ENCODE measurements at regions not wholly inside any gene's neighbourhood (a gene's known extent, or its start where the extent isn't known, plus 50 kb on each side); places are given as distances from the start of the nearest gene placed in this dataset.
"Not testable (repeated sequence)": the region's sequence is repeated elsewhere in the genome, so short reads cannot be mapped to it uniquely, and the experiment has no call there.

- Histone ChIP-seq H3K27me3 (replicated peaks) (no peaks in the 10 kb centered on the region), H3K27ac (no peak overlapping the region), H3K4me1 (replicated peaks) (peaks cover 16% of the 10 kb centered on the region), H3K36me3 (no peaks in the 10 kb centered on the region), H3K9me3 (replicated peaks) (peaks cover 4% of the 10 kb centered on the region; the same call in 1 of the 2 replicates), H3K4me3 (no peak overlapping the region)
- DNase-seq (ENCODE audit: low read depth in 1 of 2, low spot score in 2 of 2), result no peak
Measured at GRCh38 chr6:106875782-106876321, 98.7 kb downstream of the CD24 start.

DNA sequence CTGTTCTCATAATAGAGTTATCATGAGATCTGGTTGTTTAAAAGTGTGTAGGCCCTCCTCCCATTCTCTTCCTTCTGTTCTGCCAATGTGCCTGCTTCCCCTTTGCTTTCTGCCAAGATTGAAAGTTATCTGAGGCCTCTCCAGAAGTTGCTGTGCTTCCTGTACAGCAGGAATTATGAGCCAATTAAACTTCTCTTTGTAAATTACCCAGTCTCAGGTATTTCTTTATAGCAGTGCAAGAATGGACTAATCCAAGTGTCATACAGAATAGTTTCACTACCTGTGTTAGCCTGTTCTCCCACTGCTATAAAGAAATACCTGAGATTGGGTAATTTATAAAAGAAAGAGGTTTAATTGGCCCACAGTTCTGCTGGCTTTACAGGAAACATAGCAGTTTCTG, 100.0 kb downstream of the CD24 start:
- Histone ChIP-seq H3K9me3 (replicated peaks) (peaks cover 4% of the 10 kb centered on the region; the same call in 1 of the 2 replicates), H3K27ac (no peak overlapping the region), H3K27me3 (replicated peaks) (no peaks in the 10 kb centered on the region), H3K36me3 (no peaks in the 10 kb centered on the region), H3K4me1 (replicated peaks) (peaks cover 27% of the 10 kb centered on the region), H3K4me3 (no peak overlapping the region)
- no peak for DNase-seq (ENCODE audit: low read depth in 1 of 2, low spot score in 2 of 2)

DNA sequence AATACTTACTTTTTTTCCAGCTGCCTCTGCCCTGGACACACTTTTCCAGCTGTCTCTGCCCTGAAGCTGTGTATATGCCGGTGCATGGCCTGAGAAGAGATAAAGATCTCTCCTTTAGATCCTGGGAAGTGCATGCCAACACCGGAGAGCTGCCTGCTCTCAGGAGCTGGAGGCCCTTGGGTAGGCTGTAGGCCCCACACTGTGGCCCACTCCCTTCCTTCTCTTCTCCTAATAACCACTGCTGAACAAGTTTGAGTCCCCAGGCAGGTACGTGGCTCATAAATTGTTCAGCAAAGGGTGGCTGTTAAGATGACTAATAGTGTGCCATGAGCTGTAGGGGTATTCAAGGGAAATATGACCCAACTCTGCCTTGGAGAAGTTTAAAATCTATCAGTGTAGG, 102.5 kb downstream of the CD24 start:
- DNase-seq (ENCODE audit: low read depth in 1 of 2, low spot score in 2 of 2), result no peak
- no peak overlapping the region for H3K4me3 ChIP-seq
- H3K4me1 ChIP-seq (replicated peaks), result peaks cover 32% of the 10 kb centered on the region
- peak overlapping the region; percentile 5; the same call in 1 of the 2 replicates for H3K27ac ChIP-seq
- H3K27me3 ChIP-seq (replicated peaks), result no peaks in the 10 kb centered on the region
- H3K9me3 ChIP-seq (replicated peaks), result peaks cover 4% of the 10 kb centered on the region; the same call in 1 of the 2 replicates
- no peaks in the 10 kb centered on the region for H3K36me3 ChIP-seq

DNA sequence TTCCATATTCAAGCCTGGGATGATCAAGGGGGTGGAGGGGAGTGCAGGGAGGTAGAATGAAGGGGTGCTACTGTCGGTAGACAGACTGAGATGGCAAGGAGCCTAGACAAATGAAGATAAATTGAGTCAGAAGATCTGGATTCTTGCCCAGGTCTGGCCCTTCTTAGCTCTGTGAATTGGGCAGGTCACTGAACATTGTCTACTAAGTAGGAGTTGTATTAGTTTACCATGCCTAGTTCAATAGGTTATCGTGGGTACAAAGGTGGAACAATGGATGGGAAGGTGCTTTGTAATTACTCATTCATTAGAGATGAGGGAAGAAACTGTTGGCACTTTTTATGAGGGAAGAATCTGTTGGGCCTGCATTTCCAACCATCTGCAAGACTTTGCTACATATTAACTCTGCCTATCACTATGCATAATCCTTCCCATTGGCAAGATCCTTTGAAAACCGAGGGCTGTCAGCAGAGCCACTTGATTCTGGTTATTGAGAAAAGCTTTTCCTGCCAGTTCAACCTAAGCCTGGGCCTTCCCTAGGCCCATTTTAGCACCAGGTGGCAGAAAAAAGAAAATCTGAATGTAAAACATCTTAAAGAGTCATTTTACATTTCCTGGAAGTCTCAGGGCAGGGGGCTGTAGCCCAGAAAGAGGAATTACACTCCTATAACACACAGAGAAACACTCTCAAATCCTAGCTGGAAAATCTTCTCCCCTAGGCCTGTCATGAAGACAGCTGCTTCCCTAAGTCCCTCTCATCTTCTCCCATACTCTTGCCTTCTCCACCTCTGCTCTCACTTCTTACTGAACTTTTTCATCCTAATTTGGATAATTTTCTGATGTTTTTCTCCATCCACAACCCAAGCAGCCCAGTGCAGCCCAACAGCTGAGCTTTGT, 103.5 kb downstream of the CD24 start:
- peak overlapping the region; percentile 89 for H3K27ac ChIP-seq
- no peak for DNase-seq (ENCODE audit: low read depth in 1 of 2, low spot score in 2 of 2)

GRCh38 chr6:106870069-106870468, 104.5 kb downstream of the CD24 start:
- peak overlapping the region; percentile 89 for H3K27ac ChIP-seq

More for the DNA sequence above, 103.5 kb downstream of the CD24 start:
- Histone ChIP-seq H3K4me3 (no peak overlapping the region), H3K27me3 (replicated peaks) (no peaks in the 10 kb centered on the region), H3K36me3 (no peaks in the 10 kb centered on the region), H3K4me1 (replicated peaks) (peaks cover 32% of the 10 kb centered on the region), H3K9me3 (replicated peaks) (peaks cover 4% of the 10 kb centered on the region; the same call in 1 of the 2 replicates)

DNA sequence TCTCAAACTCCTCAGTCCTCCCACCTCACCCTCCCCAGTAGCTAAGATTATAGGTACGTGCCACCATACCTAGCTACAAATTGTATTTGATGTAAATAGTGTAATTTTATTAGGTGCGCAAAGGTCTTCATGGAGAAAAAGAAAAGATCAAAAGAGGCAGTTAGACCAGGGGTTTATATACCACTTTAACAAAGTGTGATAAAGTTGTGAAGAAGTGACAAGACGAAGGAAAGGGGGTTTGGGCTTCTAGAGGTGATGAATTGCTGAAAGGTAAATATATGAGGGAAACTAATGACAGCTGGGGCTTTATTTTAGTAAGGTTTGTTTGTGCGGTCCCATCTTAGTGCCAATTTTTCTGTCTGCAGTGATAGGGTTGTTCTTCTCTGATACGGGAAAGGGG, 105.3 kb downstream of the CD24 start:
- DNase-seq (ENCODE audit: low read depth in 1 of 2, low spot score in 2 of 2), result no peak
- Histone ChIP-seq H3K27me3 (replicated peaks) (no peaks in the 10 kb centered on the region), H3K9me3 (replicated peaks) (no peaks in the 10 kb centered on the region), H3K36me3 (no peaks in the 10 kb centered on the region), H3K27ac (peak overlapping the region; percentile 89), H3K4me1 (replicated peaks) (peaks cover 32% of the 10 kb centered on the region), H3K4me3 (no peak overlapping the region)

More at GRCh38 chr6:106870069-106870468, 104.5 kb downstream of the CD24 start:
- Histone ChIP-seq H3K4me3 (no peak overlapping the region), H3K4me1 (replicated peaks) (peaks cover 32% of the 10 kb centered on the region), H3K36me3 (no peaks in the 10 kb centered on the region), H3K9me3 (replicated peaks) (no peaks in the 10 kb centered on the region), H3K27me3 (replicated peaks) (no peaks in the 10 kb centered on the region)
- DNase-seq (ENCODE audit: low read depth in 1 of 2, low spot score in 2 of 2), result peak; percentile 82 to 94

- Histone ChIP-seq H3K36me3 (no peaks in the 10 kb centered on the region), H3K27me3 (replicated peaks) (no peaks in the 10 kb centered on the region)
Measured at GRCh38 chr6:106866875-106867658, 107.5 kb downstream of the CD24 start.

DNA sequence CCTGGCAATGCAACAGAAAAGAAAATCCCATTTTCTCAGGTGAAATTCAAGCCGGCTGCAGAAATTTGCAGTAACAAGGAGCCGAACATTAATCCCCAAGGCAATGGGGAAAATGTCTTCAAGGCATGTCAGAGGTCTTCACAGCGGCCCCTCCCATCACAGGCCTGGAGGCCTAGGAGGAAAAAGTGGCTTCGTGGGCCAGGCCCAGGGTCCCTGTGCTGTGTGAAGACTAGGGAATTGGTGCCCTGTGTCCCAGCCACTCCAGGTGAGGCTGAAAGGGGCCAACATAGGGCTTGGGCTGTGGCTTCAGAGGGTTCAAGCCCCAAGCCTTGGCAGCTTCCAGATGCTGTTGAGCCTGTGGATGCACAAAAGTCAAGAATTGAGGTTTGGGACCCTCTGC, 111.7 kb downstream of the CD24 start:
- H3K4me3 ChIP-seq, result no peak overlapping the region
- H3K4me1 ChIP-seq (replicated peaks), result peaks cover 17% of the 10 kb centered on the region
- no peaks in the 10 kb centered on the region for H3K36me3 ChIP-seq
- H3K9me3 ChIP-seq (replicated peaks), result 0 out of 2 replicates have a peak, but pooled peaks cover 9% of the 10 kb centered on the region
- H3K27me3 ChIP-seq (replicated peaks), result no peaks in the 10 kb centered on the region
- H3K27ac ChIP-seq, result no peak overlapping the region
- no peak for DNase-seq (ENCODE audit: low read depth in 1 of 2, low spot score in 2 of 2)

More at GRCh38 chr6:106866875-106867658, 107.5 kb downstream of the CD24 start:
- Histone ChIP-seq H3K4me3 (no peak overlapping the region), H3K9me3 (replicated peaks) (no peaks in the 10 kb centered on the region), H3K27ac (no peak overlapping the region), H3K4me1 (replicated peaks) (peaks cover 26% of the 10 kb centered on the region)
- no peak for DNase-seq (ENCODE audit: low read depth in 1 of 2, low spot score in 2 of 2)

DNA sequence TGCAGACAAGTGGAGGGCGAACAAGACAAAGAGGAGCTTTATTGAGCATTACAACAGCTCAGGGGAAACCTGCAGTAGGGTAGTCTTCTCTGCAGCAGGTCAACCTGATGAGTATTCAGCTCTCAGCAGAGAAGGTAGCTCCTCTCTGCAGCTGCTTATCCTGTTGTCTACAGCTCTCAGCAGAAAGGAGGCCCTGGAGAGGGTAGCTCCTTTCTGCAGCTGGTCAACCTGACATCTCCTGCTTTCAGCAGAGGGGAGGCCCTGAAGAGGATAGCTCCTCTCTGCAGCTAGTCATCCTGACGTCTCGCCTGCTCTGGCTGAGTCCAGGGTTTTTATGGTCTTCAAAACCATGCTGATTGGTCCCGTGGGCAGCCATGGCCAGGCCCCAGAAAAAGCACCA, 113.6 kb downstream of the CD24 start:
- Histone ChIP-seq H3K4me3 (no peak overlapping the region), H3K4me1 (replicated peaks) (peaks cover 22% of the 10 kb centered on the region), H3K27me3 (replicated peaks) (no peaks in the 10 kb centered on the region), H3K27ac (no peak overlapping the region), H3K9me3 (replicated peaks) (0 out of 2 replicates have a peak, but pooled peaks cover 9% of the 10 kb centered on the region), H3K36me3 (no peaks in the 10 kb centered on the region)
- no peak for DNase-seq (ENCODE audit: low read depth in 1 of 2, low spot score in 2 of 2)

DNA sequence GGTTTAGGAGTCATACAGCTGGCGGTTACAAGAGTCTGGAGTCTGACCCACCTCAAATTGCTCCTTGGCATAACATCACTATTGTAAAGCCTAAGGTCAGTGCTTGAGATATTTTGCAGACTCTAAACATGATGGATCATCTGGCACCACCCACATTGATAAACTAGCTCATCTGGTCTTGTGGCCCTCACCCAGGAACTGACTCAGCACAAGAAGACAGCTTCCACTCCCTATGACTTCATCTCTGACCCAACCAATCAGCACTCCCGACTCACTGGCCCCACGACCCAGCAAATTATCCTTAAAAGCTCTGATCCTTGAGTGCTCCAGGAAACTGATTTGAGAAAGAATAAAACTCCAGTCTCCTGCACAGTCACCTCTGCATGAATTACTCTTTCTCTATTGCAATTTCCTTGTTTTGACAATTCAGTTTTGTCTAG, 115.9 kb downstream of the CD24 start:
- no peaks in the 10 kb centered on the region for H3K27me3 ChIP-seq (replicated peaks)
- no peak overlapping the region for H3K4me3 ChIP-seq
- no peaks in the 10 kb centered on the region for H3K36me3 ChIP-seq
- H3K4me1 ChIP-seq (replicated peaks), result peaks cover 22% of the 10 kb centered on the region
- 0 out of 2 replicates have a peak, but pooled peaks cover 9% of the 10 kb centered on the region for H3K9me3 ChIP-seq (replicated peaks)
- H3K27ac ChIP-seq, result peak overlapping the region; percentile 77
- peak; percentile 85 for DNase-seq (ENCODE audit: low read depth in 1 of 2, low spot score in 2 of 2)

DNA sequence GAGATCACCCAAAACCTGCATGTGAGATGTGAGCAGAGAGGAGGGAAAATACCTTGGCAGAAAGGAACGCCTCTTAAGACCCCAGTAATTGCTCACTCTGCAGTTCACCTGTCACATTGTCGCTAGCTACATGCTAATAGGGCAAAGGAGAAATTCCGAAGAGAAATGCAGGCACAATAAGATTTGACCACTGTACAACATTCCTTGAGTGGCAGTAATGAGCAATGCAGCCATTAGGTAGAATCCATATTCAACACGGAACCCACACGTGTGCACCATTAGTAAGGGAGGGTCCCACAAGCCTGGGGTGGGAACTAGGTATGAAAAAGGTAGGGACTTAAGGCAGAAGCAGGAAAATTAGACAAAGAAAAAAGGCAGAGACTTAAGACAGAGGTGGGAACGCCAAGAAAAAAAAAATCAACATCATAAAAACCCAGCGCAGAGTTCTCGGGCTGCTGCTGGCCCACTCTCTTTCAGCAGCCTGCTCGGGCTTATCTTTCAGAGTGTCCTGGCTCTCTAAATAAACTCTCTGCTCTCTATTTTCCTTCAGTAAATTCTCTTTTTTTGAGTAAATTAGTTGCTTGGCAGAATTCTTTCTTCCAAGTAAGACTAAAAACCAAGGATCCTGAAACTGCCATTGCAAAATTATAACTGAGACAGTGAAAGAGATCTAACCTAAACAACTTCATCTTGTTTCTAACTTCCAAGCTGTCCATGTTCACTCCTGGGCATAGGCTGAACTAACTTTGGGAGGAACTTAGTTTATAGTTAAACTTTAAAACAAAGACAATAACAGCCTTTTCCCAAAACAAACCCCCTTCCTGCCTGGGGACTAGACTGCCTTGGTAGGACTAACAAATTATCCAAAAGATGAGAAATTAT, 116.5 kb downstream of the CD24 start:
- DNase-seq (ENCODE audit: low read depth in 1 of 2, low spot score in 2 of 2), result no peak
- H3K27me3 ChIP-seq (replicated peaks), result no peaks in the 10 kb centered on the region
- no peak overlapping the region for H3K4me3 ChIP-seq
- no peaks in the 10 kb centered on the region for H3K36me3 ChIP-seq
- H3K9me3 ChIP-seq (replicated peaks), result 0 out of 2 replicates have a peak, but pooled peaks cover 9% of the 10 kb centered on the region
- peaks cover 22% of the 10 kb centered on the region for H3K4me1 ChIP-seq (replicated peaks)
- peak overlapping the region; percentile 77 for H3K27ac ChIP-seq

- not testable (repeated sequence) for H3K36me3 ChIP-seq; H3K27me3 ChIP-seq (replicated peaks); H3K9me3 ChIP-seq (replicated peaks); H3K4me3 ChIP-seq; H3K27ac ChIP-seq; DNase-seq (ENCODE audit: low read depth in 1 of 2, low spot score in 2 of 2)
- H3K4me1 ChIP-seq (replicated peaks), result peaks cover 22% of the 10 kb centered on the region
Measured at GRCh38 chr6:106857310-106857709, 117.2 kb downstream of the CD24 start.

Measured in SJSA1 (cell line).